K562 (cell line): ENCODE measurements at regions not wholly inside any gene's neighbourhood (a gene's known extent, or its start where the extent isn't known, plus 50 kb on each side); places are given as distances from the start of the nearest gene placed in this dataset.
A peak's percentile ranks its signal among the peaks of the same experiment; 100 is the strongest.

Experiments
- ATAC-seq: fragments of 200-7000 bp; cut with Tn5 transposase; 3 replicates; pipeline ENCODE4 v1.9.1; 2020; ENCODE audit warnings: moderate library complexity
- BruUV-seq: library from RNA; stranded (reverse); fragments of 400-500 nt; replicated peaks from 2 replicates; lab custom pipeline; 2021; lab: Mats Ljungman, UMichigan
- CTCF ChIA-PET: fragments of 300-600 bp; formaldehyde crosslinking; extraction: SDS; loops from one replicate; lab custom pipeline; 2021; ENCODE audit warnings: low intra/inter-chr PET ratio; lab: Yijun Ruan, JAX
- POLR2A ChIA-PET: fragments of 300-600, 350-650 bp; sonication (Branson Sonifier 250); formaldehyde crosslinking; extraction: SDS; loops from one replicate; lab custom pipeline; 2021; ENCODE audit warnings: antibody characterized with exemption, inconsistent platforms; lab: Yijun Ruan, JAX
- DNase-seq, 4 experiments: peaks; one replicate each; pipeline versions ENCODE4 v3.0.0 to v3.0.0-alpha.2; 2011 to 2018; ENCODE audit warnings: low spot score in 3 of 4, mixed read lengths in 3 of 4; ENCODE audit errors: extremely low read depth in 1 of 4
- FAIRE-seq: peaks from 2 replicates; lab custom pipeline; 2011; peaks lifted over from hg19 to GRCh38; lab: Jason Lieb, UNC
- H2AFZ ChIP-seq: 2 replicates; pipeline ENCODE4 v1.6.0; 2011; ENCODE audit warnings: low read depth, low read length, control low read depth, inconsistent platforms
- H3K27ac ChIP-seq: fragments of 200-600 bp; 3 replicates; pipeline ENCODE4 v1.8.0; 2011; ENCODE audit warnings: low read depth, mild to moderate bottlenecking, control low read depth, inconsistent platforms, low read length, moderate library complexity, mixed read lengths; ENCODE audit errors: extremely low read depth
- H3K27me3 ChIP-seq, 2 experiments: fragments of 300-600 bp in 1 of 2; 2 replicates in 1 of 2; 3 replicates in 1 of 2; pipeline versions ENCODE4 v1.6.0 to v1.8.0; 2011; ENCODE audit warnings: inconsistent platforms in 2 of 2, low read length in 2 of 2, mild to moderate bottlenecking in 1 of 2, mixed read lengths in 1 of 2, moderate library complexity in 1 of 2; ENCODE audit not compliant: control insufficient read depth in 2 of 2, insufficient read depth in 2 of 2
- H3K36me3 ChIP-seq: fragments of 300-600 bp; 3 replicates; pipeline ENCODE4 v1.8.0; 2011; ENCODE audit warnings: mild to moderate bottlenecking, low read length, inconsistent platforms; ENCODE audit not compliant: control insufficient read depth, insufficient read depth
- H3K4me1 ChIP-seq, 2 experiments: fragments of 200-600 bp in 1 of 2; replicated peaks in 1 of 2; 2 replicates in 1 of 2; 3 replicates in 1 of 2; pipeline versions ENCODE4 v1.5.1 to v1.8.0; 2011; ENCODE audit warnings: inconsistent platforms in 2 of 2, low read length in 2 of 2, mild to moderate bottlenecking in 1 of 2, mixed read lengths in 1 of 2, moderate library complexity in 1 of 2; ENCODE audit not compliant: control insufficient read depth in 2 of 2, insufficient read depth in 2 of 2
- H3K4me2 ChIP-seq: 2 replicates; pipeline ENCODE4 v1.6.1; 2011; ENCODE audit warnings: low read length, control low read depth, inconsistent platforms, mixed read lengths; ENCODE audit not compliant: insufficient read depth
- H3K4me3 ChIP-seq: fragments of 200-600 bp; sonication (generic), shearing (Covaris generic); 2 replicates; pipeline ENCODE4 v1.5.1; 2016; ENCODE audit warnings: control low read depth, inconsistent platforms
- H3K79me2 ChIP-seq: fragments of 200-600 bp; 3 replicates; pipeline ENCODE4 v1.8.0; 2011; ENCODE audit warnings: low read length, inconsistent platforms; ENCODE audit not compliant: control insufficient read depth, insufficient read depth
- H3K9ac ChIP-seq, 2 experiments: 2 replicates each; pipeline versions ENCODE4 v1.6.0 to v1.6.1; 2011; ENCODE audit warnings: low read depth in 2 of 2, low read length in 2 of 2, control low read depth in 1 of 2, inconsistent platforms in 1 of 2, mild to moderate bottlenecking in 1 of 2, mixed read lengths in 1 of 2; ENCODE audit not compliant: insufficient read depth in 1 of 2
- H3K9me1 ChIP-seq: one replicate; pipeline ENCODE4 v1.6.0; 2011; ENCODE audit warnings: inconsistent platforms, mild to moderate bottlenecking, low read length, moderate library complexity; ENCODE audit not compliant: control insufficient read depth, insufficient read depth
- H3K9me3 ChIP-seq: replicated peaks from 2 replicates; pipeline ENCODE4 v1.5.1; 2011; ENCODE audit warnings: low read depth, low read length, inconsistent platforms; ENCODE audit not compliant: control insufficient read depth, insufficient read depth
- H4K20me1 ChIP-seq: replicated peaks from 2 replicates; pipeline ENCODE4 v1.6.1; 2011; ENCODE audit warnings: low read length, inconsistent platforms, mixed read lengths; ENCODE audit not compliant: control insufficient read depth, insufficient read depth
- CTCFL ChIP-seq: IDR thresholded peaks from 2 replicates; pipeline ENCODE4 v1.6.1; 2011; ENCODE audit warnings: borderline replicate concordance, low read depth, mild to moderate bottlenecking, moderate library complexity, low read length; ENCODE audit not compliant: insufficient read depth, poor library complexity, severe bottlenecking
- TFE3 ChIP-seq: fragments of 450-650 bp; formaldehyde crosslinking; IDR thresholded peaks from 2 replicates; pipeline ENCODE4 v1.4.0; 2020; ENCODE audit warnings: mild to moderate bottlenecking, mixed read lengths
- WGBS: fragments of 100-300 bp; shearing (Covaris generic); methylation state at CpG from one replicate; pipeline ENCODE4 v1.1.6; 2016; ENCODE audit warnings: low coverage, mixed read lengths; ENCODE audit not compliant: insufficient coverage; ENCODE audit errors: missing lambda C conversion rate; 5-methylcytosine and 5-hydroxymethylcytosine counted together
- in situ Hi-C: fragments of 300-500 bp; cut with MboI; formaldehyde crosslinking; loops from 4 replicates; pipeline ENCODE4 v1.15.0; 2018; ENCODE audit warnings: inconsistent platforms, mixed read lengths
- intact Hi-C: fragments of 100-400 bp; cut with micrococcal nuclease; formaldehyde crosslinking; loops from 2 replicates; pipeline ENCODE4 v1.14.2; 2022
- TF ChIP-seq, protein P1 (sequence below): fragments of 250-450 bp; sonication (Bioruptor Pico); IDR thresholded peaks from 2 replicates; pipeline ENCODE4 v1.9.0; 2021; ENCODE audit warnings: mild to moderate bottlenecking

- no peak overlapping the region for H3K4me2 ChIP-seq
- 2% methylated on average over 16 of the region's 16 CpGs for WGBS
- no peaks in the 10 kb centered on the region for H3K36me3 ChIP-seq
- ChIA-PET CTCF (no interaction called here), POLR2A (no interaction called here)
- H2AFZ ChIP-seq = no peak overlapping the region
- no peaks in the 10 kb centered on the region for H3K79me2 ChIP-seq
- no TSS peak for BruUV-seq
- intact Hi-C loops (no loop called here), in situ Hi-C loops (no loop called here)
- no peaks in the 10 kb centered on the region for H3K4me1 ChIP-seq
- no peak overlapping the region for H3K27ac ChIP-seq
- no peak for FAIRE-seq
- no peak overlapping the region for H3K4me3 ChIP-seq
- no peak for DNase-seq
- no peaks in the 10 kb centered on the region for H3K27me3 ChIP-seq
- no peaks in the 10 kb centered on the region for H3K9me1 ChIP-seq
- no peaks in the 10 kb centered on the region for H4K20me1 ChIP-seq
- no peak overlapping the region for H3K9ac ChIP-seq
- TF ChIP-seq TFE3 = peak; percentile 62
- TF ChIP-seq, protein P1, sequence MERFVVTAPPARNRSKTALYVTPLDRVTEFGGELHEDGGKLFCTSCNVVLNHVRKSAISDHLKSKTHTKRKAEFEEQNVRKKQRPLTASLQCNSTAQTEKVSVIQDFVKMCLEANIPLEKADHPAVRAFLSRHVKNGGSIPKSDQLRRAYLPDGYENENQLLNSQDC = no peak
- no peak for TF ChIP-seq CTCFL
- no peak for ATAC-seq
- H3K9me3 ChIP-seq = no peaks in the 10 kb centered on the region
These were observed 351.9 kb downstream of the EFNB2 start for GRCh38 chr13:106183410-106184065.
